HG03280 (cell line): ENCODE measurements at regions not wholly inside any gene's neighbourhood (a gene's known extent, or its start where the extent isn't known, plus 50 kb on each side); places are given as distances from the start of the nearest gene placed in this dataset.
"Not testable (repeated sequence)": the region's sequence is repeated elsewhere in the genome, so short reads cannot be mapped to it uniquely, and the experiment has no call there.

ENCODE experiments used
- ATAC-seq: cut with Tn5 transposase; IDR thresholded peaks from one replicate; pipeline ENCODE4 v1.9.1; 2021; ENCODE audit warnings: mild to moderate bottlenecking, moderate library complexity; ENCODE audit not compliant: unreplicated experiment

- no peak for ATAC-seq
Observed at GRCh38 chr4:179597301-179597700, 2155.1 kb upstream of the AGA start.

- ATAC-seq, result no peak
Observed at GRCh38 chr4:179601671-179602070, 2159.4 kb upstream of the AGA start.

GRCh38 chr4:179605196-179605595, 2163.0 kb upstream of the AGA start:
- ATAC-seq, result no peak

- no peak for ATAC-seq
Observed at GRCh38 chr4:179607003-179607402, 2164.8 kb upstream of the AGA start.

- ATAC-seq, result no peak
Observed at GRCh38 chr4:179615704-179616103, 2173.5 kb upstream of the AGA start.

GRCh38 chr4:179618966-179619365, 2176.7 kb upstream of the AGA start:
- no peak for ATAC-seq

GRCh38 chr4:179624768-179625181, 2182.5 kb upstream of the AGA start:
- ATAC-seq, result no peak

- no peak for ATAC-seq
Observed at GRCh38 chr4:179625406-179625805, 2183.2 kb upstream of the AGA start.

- no peak for ATAC-seq
Observed at GRCh38 chr4:179626687-179627086, 2184.4 kb upstream of the AGA start.

GRCh38 chr4:179631321-179631720, 2189.1 kb upstream of the AGA start:
- ATAC-seq, result no peak

GRCh38 chr4:179634862-179635261, 2192.6 kb upstream of the AGA start:
- ATAC-seq, result no peak

GRCh38 chr4:179662522-179662921, 2220.3 kb upstream of the AGA start:
- no peak for ATAC-seq

- ATAC-seq, result no peak
Observed at GRCh38 chr4:179663641-179664429, 2221.6 kb upstream of the AGA start.

- ATAC-seq, result no peak
Observed at GRCh38 chr4:179664430-179665027, 2222.3 kb upstream of the AGA start.

- no peak for ATAC-seq
Observed at GRCh38 chr4:179666226-179666625, 2224.0 kb upstream of the AGA start.

GRCh38 chr4:179671609-179672008, 2229.4 kb upstream of the AGA start:
- ATAC-seq, result no peak

- no peak for ATAC-seq
Observed at GRCh38 chr4:179678093-179678814, 2236.0 kb upstream of the AGA start.

- not testable (repeated sequence) for ATAC-seq
Observed at GRCh38 chr4:179683661-179684060, 2241.4 kb upstream of the AGA start.

GRCh38 chr4:179692222-179692621, 2250.0 kb upstream of the AGA start:
- ATAC-seq, result no peak

GRCh38 chr4:179695175-179695574, 2252.9 kb upstream of the AGA start:
- ATAC-seq, result no peak

- ATAC-seq, result no peak
Observed at GRCh38 chr4:179698321-179698720, 2256.1 kb upstream of the AGA start.
